ENCODE measurements at regions not wholly inside any gene's neighbourhood (a gene's known extent, or its start where the extent isn't known, plus 50 kb on each side); places are given as distances from the start of the nearest gene placed in this dataset.

GRCh38 chr12:11946161-11946560, 124.6 kb upstream of the BCL2L14 start:
- H3K4me3 ChIP-seq (ENCODE audit: low read length): no peak overlapping the region
- no peak overlapping the region for H3K4me2 ChIP-seq (ENCODE audit: low read length)
- no peaks in the 10 kb centered on the region for H3K9me3 ChIP-seq (replicated peaks; ENCODE audit: low read length)
- H3K4me1 ChIP-seq (ENCODE audit: control insufficient read depth, insufficient read depth, low read length): peaks cover 2% of the 10 kb centered on the region
- H3K9ac ChIP-seq (ENCODE audit: low read depth, low read length): no peak overlapping the region
- peaks cover 39% of the 10 kb centered on the region for H3K27me3 ChIP-seq (ENCODE audit: control insufficient read depth, insufficient read depth, low read length)
- no peaks in the 10 kb centered on the region for H3K36me3 ChIP-seq (ENCODE audit: insufficient read depth, low read length)

GRCh38 chr12:11947213-11947612, 123.5 kb upstream of the BCL2L14 start:
- no peaks in the 10 kb centered on the region for H3K4me1 ChIP-seq (ENCODE audit: control insufficient read depth, insufficient read depth, low read length)
- no peaks in the 10 kb centered on the region for H3K36me3 ChIP-seq (ENCODE audit: insufficient read depth, low read length)
- H3K9me3 ChIP-seq (replicated peaks; ENCODE audit: low read length): no peaks in the 10 kb centered on the region
- H3K4me3 ChIP-seq (ENCODE audit: low read length): no peak overlapping the region
- no peak overlapping the region for H3K4me2 ChIP-seq (ENCODE audit: low read length)
- H3K27me3 ChIP-seq (ENCODE audit: control insufficient read depth, insufficient read depth, low read length): peaks cover 41% of the 10 kb centered on the region
- no peak overlapping the region for H3K9ac ChIP-seq (ENCODE audit: low read depth, low read length)

- no peak overlapping the region for H3K9ac ChIP-seq (ENCODE audit: low read depth, low read length)
- H3K4me2 ChIP-seq (ENCODE audit: low read length): no peak overlapping the region
- peaks cover 53% of the 10 kb centered on the region for H3K27me3 ChIP-seq (ENCODE audit: control insufficient read depth, insufficient read depth, low read length)
- H3K9me3 ChIP-seq (replicated peaks; ENCODE audit: low read length): no peaks in the 10 kb centered on the region
- H3K4me3 ChIP-seq (ENCODE audit: low read length): no peak overlapping the region
- H3K4me1 ChIP-seq (ENCODE audit: control insufficient read depth, insufficient read depth, low read length): no peaks in the 10 kb centered on the region
- no peaks in the 10 kb centered on the region for H3K36me3 ChIP-seq (ENCODE audit: insufficient read depth, low read length)
These were observed 120.9 kb upstream of the BCL2L14 start for GRCh38 chr12:11949738-11950411.

GRCh38 chr12:11951209-11951608, 119.5 kb upstream of the BCL2L14 start:
- no peaks in the 10 kb centered on the region for H3K9me3 ChIP-seq (replicated peaks; ENCODE audit: low read length)
- peaks cover 58% of the 10 kb centered on the region for H3K27me3 ChIP-seq (ENCODE audit: control insufficient read depth, insufficient read depth, low read length)
- no peak overlapping the region for H3K4me3 ChIP-seq (ENCODE audit: low read length)
- H3K36me3 ChIP-seq (ENCODE audit: insufficient read depth, low read length): no peaks in the 10 kb centered on the region
- H3K4me1 ChIP-seq (ENCODE audit: control insufficient read depth, insufficient read depth, low read length): no peaks in the 10 kb centered on the region
- H3K4me2 ChIP-seq (ENCODE audit: low read length): no peak overlapping the region
- H3K9ac ChIP-seq (ENCODE audit: low read depth, low read length): no peak overlapping the region

GRCh38 chr12:11953523-11953922, 117.2 kb upstream of the BCL2L14 start:
- Histone ChIP-seq H3K27me3 (ENCODE audit: control insufficient read depth, insufficient read depth, low read length) (peaks cover 57% of the 10 kb centered on the region), H3K36me3 (ENCODE audit: insufficient read depth, low read length) (no peaks in the 10 kb centered on the region), H3K4me1 (ENCODE audit: control insufficient read depth, insufficient read depth, low read length) (peaks cover 3% of the 10 kb centered on the region), H3K9me3 (replicated peaks; ENCODE audit: low read length) (no peaks in the 10 kb centered on the region), H3K4me3 (ENCODE audit: low read length) (no peak overlapping the region), H3K4me2 (ENCODE audit: low read length) (no peak overlapping the region), H3K9ac (ENCODE audit: low read depth, low read length) (no peak overlapping the region)

- no peaks in the 10 kb centered on the region for H3K36me3 ChIP-seq (ENCODE audit: insufficient read depth, low read length)
- peaks cover 50% of the 10 kb centered on the region for H3K27me3 ChIP-seq (ENCODE audit: control insufficient read depth, insufficient read depth, low read length)
- peaks cover 10% of the 10 kb centered on the region for H3K4me1 ChIP-seq (ENCODE audit: control insufficient read depth, insufficient read depth, low read length)
- no peak overlapping the region for H3K4me2 ChIP-seq (ENCODE audit: low read length)
- no peak overlapping the region for H3K9ac ChIP-seq (ENCODE audit: low read depth, low read length)
- no peaks in the 10 kb centered on the region for H3K9me3 ChIP-seq (replicated peaks; ENCODE audit: low read length)
- no peak overlapping the region for H3K4me3 ChIP-seq (ENCODE audit: low read length)
These were observed 116.6 kb upstream of the BCL2L14 start for GRCh38 chr12:11954181-11954580.

- H3K4me3 ChIP-seq (ENCODE audit: low read length): no peak overlapping the region
- H3K4me1 ChIP-seq (ENCODE audit: control insufficient read depth, insufficient read depth, low read length): peaks cover 12% of the 10 kb centered on the region
- H3K9ac ChIP-seq (ENCODE audit: low read depth, low read length): no peak overlapping the region
- H3K9me3 ChIP-seq (replicated peaks; ENCODE audit: low read length): no peaks in the 10 kb centered on the region
- H3K4me2 ChIP-seq (ENCODE audit: low read length): peak overlapping the region; percentile 17
- peaks cover 29% of the 10 kb centered on the region for H3K27me3 ChIP-seq (ENCODE audit: control insufficient read depth, insufficient read depth, low read length)
- H3K36me3 ChIP-seq (ENCODE audit: insufficient read depth, low read length): no peaks in the 10 kb centered on the region
These were observed 112.3 kb upstream of the BCL2L14 start for GRCh38 chr12:11958221-11959091.

- Histone ChIP-seq H3K4me3 (ENCODE audit: low read length) (no peak overlapping the region), H3K9me3 (replicated peaks; ENCODE audit: low read length) (no peaks in the 10 kb centered on the region), H3K36me3 (ENCODE audit: insufficient read depth, low read length) (no peaks in the 10 kb centered on the region), H3K4me1 (ENCODE audit: control insufficient read depth, insufficient read depth, low read length) (peaks cover 12% of the 10 kb centered on the region), H3K27me3 (ENCODE audit: control insufficient read depth, insufficient read depth, low read length) (peaks cover 21% of the 10 kb centered on the region), H3K9ac (ENCODE audit: low read depth, low read length) (no peak overlapping the region), H3K4me2 (ENCODE audit: low read length) (no peak overlapping the region)
These were observed 111.5 kb upstream of the BCL2L14 start for GRCh38 chr12:11959117-11959823.

- Histone ChIP-seq H3K9me3 (replicated peaks; ENCODE audit: low read length) (no peaks in the 10 kb centered on the region), H3K4me2 (ENCODE audit: low read length) (no peak overlapping the region), H3K4me3 (ENCODE audit: low read length) (no peak overlapping the region), H3K36me3 (ENCODE audit: insufficient read depth, low read length) (no peaks in the 10 kb centered on the region), H3K4me1 (ENCODE audit: control insufficient read depth, insufficient read depth, low read length) (peaks cover 12% of the 10 kb centered on the region), H3K9ac (ENCODE audit: low read depth, low read length) (no peak overlapping the region), H3K27me3 (ENCODE audit: control insufficient read depth, insufficient read depth, low read length) (peaks cover 9% of the 10 kb centered on the region)
These were observed 110.1 kb upstream of the BCL2L14 start for GRCh38 chr12:11960646-11961045.

- Histone ChIP-seq H3K4me3 (ENCODE audit: low read length) (no peak overlapping the region), H3K4me2 (ENCODE audit: low read length) (no peak overlapping the region), H3K27me3 (ENCODE audit: control insufficient read depth, insufficient read depth, low read length) (peaks cover 3% of the 10 kb centered on the region), H3K9me3 (replicated peaks; ENCODE audit: low read length) (no peaks in the 10 kb centered on the region), H3K9ac (ENCODE audit: low read depth, low read length) (no peak overlapping the region), H3K4me1 (ENCODE audit: control insufficient read depth, insufficient read depth, low read length) (peaks cover 12% of the 10 kb centered on the region), H3K36me3 (ENCODE audit: insufficient read depth, low read length) (no peaks in the 10 kb centered on the region)
These were observed 109.1 kb upstream of the BCL2L14 start for GRCh38 chr12:11961686-11962085.

- Histone ChIP-seq H3K4me2 (ENCODE audit: low read length) (no peak overlapping the region), H3K9ac (ENCODE audit: low read depth, low read length) (no peak overlapping the region), H3K4me1 (ENCODE audit: control insufficient read depth, insufficient read depth, low read length) (peaks cover 12% of the 10 kb centered on the region), H3K4me3 (ENCODE audit: low read length) (no peak overlapping the region), H3K27me3 (ENCODE audit: control insufficient read depth, insufficient read depth, low read length) (peaks cover 10% of the 10 kb centered on the region), H3K36me3 (ENCODE audit: insufficient read depth, low read length) (no peaks in the 10 kb centered on the region), H3K9me3 (replicated peaks; ENCODE audit: low read length) (no peaks in the 10 kb centered on the region)
These were observed 107.9 kb upstream of the BCL2L14 start for GRCh38 chr12:11962860-11963259.

Data from skeletal muscle satellite cell (primary cell).